ENCODE measurements at regions not wholly inside any gene's neighbourhood (a gene's known extent, or its start where the extent isn't known, plus 50 kb on each side); places are given as distances from the start of the nearest gene placed in this dataset.

DNA sequence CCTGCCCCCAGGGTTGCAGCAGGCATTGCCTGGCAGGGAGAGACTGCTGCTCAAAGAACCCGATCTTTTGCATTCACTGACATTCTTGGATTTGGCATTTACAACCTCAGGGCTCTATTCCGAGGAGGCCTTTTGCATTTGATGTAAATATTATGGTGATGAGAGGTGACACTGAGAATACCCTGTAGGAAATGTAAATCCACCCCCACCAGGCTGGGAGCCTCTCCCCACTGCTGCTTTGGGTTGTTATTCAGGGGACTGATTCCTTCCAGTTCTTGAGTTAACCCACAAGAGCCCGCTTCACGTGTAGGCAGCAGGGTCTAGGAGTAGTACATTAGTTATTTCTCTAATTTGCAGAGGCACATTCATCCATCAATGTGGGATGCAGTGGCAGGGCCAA, 55.5 kb upstream of the ARAP3 start:
- Histone ChIP-seq H3K18ac (ENCODE audit: low read length) (no peak overlapping the region), H3K14ac (ENCODE audit: low read length) (no peak overlapping the region), H4K91ac (ENCODE audit: low read depth, low read length, poor library complexity) (no peak overlapping the region), H3K4me2 (ENCODE audit: insufficient read depth, low read length, poor library complexity, severe bottlenecking) (no peak overlapping the region), H3K4ac (ENCODE audit: low read length) (no peak overlapping the region), H3K9ac (ENCODE audit: low read depth, low read length, poor library complexity) (no peak overlapping the region), H3K9me3 (replicated peaks in 1 of 2; ENCODE audit: control insufficient read depth in 2 of 2, insufficient read depth in 1 of 2, low read depth in 1 of 2, low read length in 2 of 2) (no peaks in the 10 kb centered on the region), H2BK120ac (ENCODE audit: low read depth, low read length) (no peak overlapping the region), H2BK15ac (ENCODE audit: low read length) (no peak overlapping the region), H2AK5ac (ENCODE audit: low read depth, low read length) (no peak overlapping the region), H2BK5ac (ENCODE audit: low read length) (no peak overlapping the region), H3K4me1 (ENCODE audit: control insufficient read depth in 2 of 2, insufficient read depth in 1 of 2, low read depth in 1 of 2, low read length in 2 of 2) (peaks cover 14 to 17% of the 10 kb centered on the region in 2 donors), H3K36me3 (replicated peaks in 1 of 2; ENCODE audit: control insufficient read depth in 2 of 2, insufficient read depth in 2 of 2, low read length in 2 of 2) (no peaks in the 10 kb centered on the region), H3K4me3 (ENCODE audit: low read length in 2 of 2) (no peak overlapping the region), H4K8ac (ENCODE audit: low read depth, low read length) (no peak overlapping the region), H3K27ac (replicated peaks; ENCODE audit: low read length) (no peak overlapping the region), H2AFZ (ENCODE audit: low read length) (no peak overlapping the region), H3K23ac (ENCODE audit: low read depth, low read length, poor library complexity) (no peak overlapping the region), H3K79me1 (ENCODE audit: low read depth, low read length) (no peaks in the 10 kb centered on the region), H3K27me3 (ENCODE audit: control insufficient read depth in 3 of 3, insufficient read depth in 3 of 3, low read depth in 1 of 3, low read length in 3 of 3) (peaks cover 0 to 33% (median 0%) of the 10 kb centered on the region in 3 experiments), H2BK12ac (ENCODE audit: low read length) (no peak overlapping the region)
- no CpG with 5 or more reads among the region's 4 CpGs for WGBS, 2 donors (ENCODE audit: extremely low coverage in 2 of 2, insufficient read length in 2 of 2, insufficient replicate concordance in 1 of 2)
- DNase-seq (ENCODE audit: low spot score): no peak

DNA sequence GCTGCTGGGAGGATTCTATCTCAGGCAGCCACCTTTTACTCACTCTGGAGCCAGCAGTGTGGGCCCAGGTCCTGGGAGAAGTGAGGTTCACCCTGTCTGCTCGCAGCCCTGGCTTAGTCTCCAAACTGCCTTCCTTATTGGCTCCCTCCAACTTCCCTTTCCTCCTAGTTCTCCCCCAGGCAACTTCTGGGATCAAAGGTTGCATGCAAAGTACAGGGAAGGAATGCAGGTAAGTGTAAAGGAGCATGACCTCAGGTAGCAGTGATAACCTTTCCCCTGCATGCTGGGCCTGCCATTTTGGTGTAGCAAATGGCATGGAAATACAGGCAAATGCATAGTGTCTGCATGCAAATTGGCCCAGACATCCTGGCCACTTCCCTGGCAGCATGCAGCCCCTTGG, 53.8 kb upstream of the ARAP3 start:
- H3K14ac ChIP-seq (ENCODE audit: low read length): no peak overlapping the region
- H2BK120ac ChIP-seq (ENCODE audit: low read depth, low read length): no peak overlapping the region
- no peak overlapping the region for H2AFZ ChIP-seq (ENCODE audit: low read length)
- no peak overlapping the region for H3K23ac ChIP-seq (ENCODE audit: low read depth, low read length, poor library complexity)
- no peak overlapping the region for H4K91ac ChIP-seq (ENCODE audit: low read depth, low read length, poor library complexity)
- no peak overlapping the region for H2BK5ac ChIP-seq (ENCODE audit: low read length)
- H4K8ac ChIP-seq (ENCODE audit: low read depth, low read length): no peak overlapping the region
- no peak overlapping the region for H3K9ac ChIP-seq (ENCODE audit: low read depth, low read length, poor library complexity)
- no peak overlapping the region for H2AK5ac ChIP-seq (ENCODE audit: low read depth, low read length)
- no peak overlapping the region for H2BK15ac ChIP-seq (ENCODE audit: low read length)
- no peak overlapping the region for H3K27ac ChIP-seq (replicated peaks; ENCODE audit: low read length)
- no peak for DNase-seq (ENCODE audit: low spot score)
- H2BK12ac ChIP-seq (ENCODE audit: low read length): no peak overlapping the region
- H3K18ac ChIP-seq (ENCODE audit: low read length): no peak overlapping the region
- H3K4me2 ChIP-seq (ENCODE audit: insufficient read depth, low read length, poor library complexity, severe bottlenecking): no peak overlapping the region
- H3K36me3 ChIP-seq (replicated peaks in 1 of 2; ENCODE audit: control insufficient read depth in 2 of 2, insufficient read depth in 2 of 2, low read length in 2 of 2): no peaks in the 10 kb centered on the region
- peaks cover 4 to 7% of the 10 kb centered on the region in 2 donors for H3K4me1 ChIP-seq (ENCODE audit: control insufficient read depth in 2 of 2, insufficient read depth in 1 of 2, low read depth in 1 of 2, low read length in 2 of 2)
- H3K27me3 ChIP-seq (ENCODE audit: control insufficient read depth in 3 of 3, insufficient read depth in 3 of 3, low read depth in 1 of 3, low read length in 3 of 3): peaks cover 0 to 26% (median 0%) of the 10 kb centered on the region in 3 experiments
- H3K9me3 ChIP-seq (replicated peaks in 1 of 2; ENCODE audit: control insufficient read depth in 2 of 2, insufficient read depth in 1 of 2, low read depth in 1 of 2, low read length in 2 of 2): no peaks in the 10 kb centered on the region
- no CpG with 5 or more reads among the region's 1 CpG for WGBS, 2 donors (ENCODE audit: extremely low coverage in 2 of 2, insufficient read length in 2 of 2, insufficient replicate concordance in 1 of 2)
- no peak overlapping the region for H3K4ac ChIP-seq (ENCODE audit: low read length)
- H3K4me3 ChIP-seq (ENCODE audit: low read length in 2 of 2): no peak overlapping the region
- no peaks in the 10 kb centered on the region for H3K79me1 ChIP-seq (ENCODE audit: low read depth, low read length)

DNA sequence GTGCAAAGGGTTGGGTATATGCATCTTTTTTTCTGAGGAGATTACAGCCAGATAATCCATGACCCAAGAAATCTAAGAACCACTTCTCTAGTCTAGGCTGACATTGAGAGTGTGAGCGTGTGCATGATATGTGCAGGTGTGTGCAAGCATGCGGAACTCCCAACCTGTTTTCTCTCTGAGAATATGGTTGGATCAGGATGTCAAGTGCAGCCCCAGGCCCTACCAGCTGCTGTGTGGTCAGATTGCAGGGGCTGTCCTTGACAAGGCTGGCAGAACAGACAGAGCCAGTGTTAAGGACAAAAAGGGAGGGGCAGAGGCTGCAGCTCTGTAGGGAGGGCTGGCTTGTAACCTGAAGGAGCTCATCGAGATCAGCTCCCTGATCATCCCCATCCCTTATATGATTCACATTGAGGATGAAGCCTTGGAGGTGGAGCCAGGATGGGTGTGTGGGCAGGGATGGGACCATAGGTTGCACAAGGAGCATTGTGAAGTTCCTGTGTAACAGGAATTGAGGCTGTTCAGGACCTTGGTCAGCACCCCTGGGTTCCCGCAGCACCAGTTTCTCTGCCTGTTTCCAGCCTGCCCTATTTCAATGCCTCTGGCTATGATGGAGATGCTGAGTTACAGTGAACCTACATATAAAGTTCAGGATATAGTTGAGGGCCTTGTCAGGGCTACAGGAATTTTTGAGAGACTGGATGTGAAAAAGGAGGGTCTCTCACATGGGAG, 52.6 kb upstream of the ARAP3 start:
- H3K4me3 ChIP-seq (ENCODE audit: low read length in 2 of 2): no peak overlapping the region
- DNase-seq (ENCODE audit: low spot score): peak; percentile 72
- no peak overlapping the region for H3K4ac ChIP-seq (ENCODE audit: low read length)
- WGBS, 2 donors (ENCODE audit: extremely low coverage in 2 of 2, insufficient read length in 2 of 2, insufficient replicate concordance in 1 of 2): no CpG with 5 or more reads among the region's 4 CpGs
- H3K9me3 ChIP-seq (replicated peaks in 1 of 2; ENCODE audit: control insufficient read depth in 2 of 2, insufficient read depth in 1 of 2, low read depth in 1 of 2, low read length in 2 of 2): no peaks in the 10 kb centered on the region
- H4K91ac ChIP-seq (ENCODE audit: low read depth, low read length, poor library complexity): no peak overlapping the region
- no peaks in the 10 kb centered on the region for H3K36me3 ChIP-seq (replicated peaks in 1 of 2; ENCODE audit: control insufficient read depth in 2 of 2, insufficient read depth in 2 of 2, low read length in 2 of 2)
- no peak overlapping the region for H4K8ac ChIP-seq (ENCODE audit: low read depth, low read length)
- no peak overlapping the region for H2BK12ac ChIP-seq (ENCODE audit: low read length)
- H2BK120ac ChIP-seq (ENCODE audit: low read depth, low read length): no peak overlapping the region
- peaks cover 0 to under 1% of the 10 kb centered on the region in 2 donors for H3K4me1 ChIP-seq (ENCODE audit: control insufficient read depth in 2 of 2, insufficient read depth in 1 of 2, low read depth in 1 of 2, low read length in 2 of 2)
- H3K4me2 ChIP-seq (ENCODE audit: insufficient read depth, low read length, poor library complexity, severe bottlenecking): no peak overlapping the region
- H3K27ac ChIP-seq (replicated peaks; ENCODE audit: low read length): no peak overlapping the region
- H2AFZ ChIP-seq (ENCODE audit: low read length): no peak overlapping the region
- peaks cover 0 to 26% (median 0%) of the 10 kb centered on the region in 3 experiments for H3K27me3 ChIP-seq (ENCODE audit: control insufficient read depth in 3 of 3, insufficient read depth in 3 of 3, low read depth in 1 of 3, low read length in 3 of 3)
- no peak overlapping the region for H3K14ac ChIP-seq (ENCODE audit: low read length)
- H2BK5ac ChIP-seq (ENCODE audit: low read length): no peak overlapping the region
- H3K18ac ChIP-seq (ENCODE audit: low read length): no peak overlapping the region
- no peak overlapping the region for H2AK5ac ChIP-seq (ENCODE audit: low read depth, low read length)
- H3K79me1 ChIP-seq (ENCODE audit: low read depth, low read length): no peaks in the 10 kb centered on the region
- no peak overlapping the region for H3K23ac ChIP-seq (ENCODE audit: low read depth, low read length, poor library complexity)
- no peak overlapping the region for H2BK15ac ChIP-seq (ENCODE audit: low read length)
- no peak overlapping the region for H3K9ac ChIP-seq (ENCODE audit: low read depth, low read length, poor library complexity)

DNA sequence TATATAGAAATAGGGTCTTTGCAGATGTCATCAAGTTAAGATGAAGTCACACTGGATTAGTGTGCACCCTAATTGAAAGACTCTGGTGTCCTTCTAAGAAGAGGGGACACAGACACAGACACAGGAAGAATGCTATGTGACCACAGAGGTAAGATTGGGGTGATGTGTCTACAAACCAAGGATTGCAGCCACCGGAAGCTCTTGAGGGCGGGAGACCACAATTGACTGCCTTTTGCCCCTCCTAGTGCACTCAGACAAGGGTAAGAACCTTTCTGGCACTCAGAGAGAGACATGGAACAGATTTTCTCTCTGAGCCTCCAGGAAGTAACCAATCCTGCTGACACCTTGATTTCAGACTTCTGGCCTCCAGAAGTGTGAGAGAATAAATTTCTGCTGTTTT, 51.2 kb upstream of the ARAP3 start:
- H2AFZ ChIP-seq (ENCODE audit: low read length): no peak overlapping the region
- H2BK12ac ChIP-seq (ENCODE audit: low read length): no peak overlapping the region
- H3K14ac ChIP-seq (ENCODE audit: low read length): no peak overlapping the region
- no peaks in the 10 kb centered on the region for H3K36me3 ChIP-seq (replicated peaks in 1 of 2; ENCODE audit: control insufficient read depth in 2 of 2, insufficient read depth in 2 of 2, low read length in 2 of 2)
- no peaks in the 10 kb centered on the region for H3K9me3 ChIP-seq (replicated peaks in 1 of 2; ENCODE audit: control insufficient read depth in 2 of 2, insufficient read depth in 1 of 2, low read depth in 1 of 2, low read length in 2 of 2)
- no peak overlapping the region for H3K4me2 ChIP-seq (ENCODE audit: insufficient read depth, low read length, poor library complexity, severe bottlenecking)
- H3K4ac ChIP-seq (ENCODE audit: low read length): no peak overlapping the region
- H2BK5ac ChIP-seq (ENCODE audit: low read length): no peak overlapping the region
- no peak overlapping the region for H3K9ac ChIP-seq (ENCODE audit: low read depth, low read length, poor library complexity)
- peaks cover 0 to 25% (median 0%) of the 10 kb centered on the region in 3 experiments for H3K27me3 ChIP-seq (ENCODE audit: control insufficient read depth in 3 of 3, insufficient read depth in 3 of 3, low read depth in 1 of 3, low read length in 3 of 3)
- no peaks in the 10 kb centered on the region for H3K79me1 ChIP-seq (ENCODE audit: low read depth, low read length)
- H3K23ac ChIP-seq (ENCODE audit: low read depth, low read length, poor library complexity): no peak overlapping the region
- no peak overlapping the region for H4K8ac ChIP-seq (ENCODE audit: low read depth, low read length)
- no peak overlapping the region for H4K91ac ChIP-seq (ENCODE audit: low read depth, low read length, poor library complexity)
- no peak overlapping the region for H3K18ac ChIP-seq (ENCODE audit: low read length)
- H3K4me3 ChIP-seq (ENCODE audit: low read length in 2 of 2): no peak overlapping the region
- WGBS, 2 donors (ENCODE audit: extremely low coverage in 2 of 2, insufficient read length in 2 of 2, insufficient replicate concordance in 1 of 2): no CpG with 5 or more reads among the region's 2 CpGs
- H2AK5ac ChIP-seq (ENCODE audit: low read depth, low read length): no peak overlapping the region
- H2BK120ac ChIP-seq (ENCODE audit: low read depth, low read length): no peak overlapping the region
- DNase-seq (ENCODE audit: low spot score): no peak
- no peak overlapping the region for H2BK15ac ChIP-seq (ENCODE audit: low read length)
- H3K4me1 ChIP-seq (ENCODE audit: control insufficient read depth in 2 of 2, insufficient read depth in 1 of 2, low read depth in 1 of 2, low read length in 2 of 2): peaks cover 0 to 9% of the 10 kb centered on the region in 2 donors
- no peak overlapping the region for H3K27ac ChIP-seq (replicated peaks; ENCODE audit: low read length)
